ENCODE measurements at regions not wholly inside any gene's neighbourhood (a gene's known extent, or its start where the extent isn't known, plus 50 kb on each side); places are given as distances from the start of the nearest gene placed in this dataset.

- no peak overlapping the region for H3K4me3 ChIP-seq
- intact Hi-C loops (cut with DNase I; ENCODE audit: low total_unique reads): no loop called here
- no peaks in the 10 kb centered on the region for H3K9me3 ChIP-seq
- H3K27ac ChIP-seq: no peak overlapping the region
- DNase-seq: no peak
- H3K36me3 ChIP-seq: no peaks in the 10 kb centered on the region
- H3K27me3 ChIP-seq: no peaks in the 10 kb centered on the region
- H3K4me1 ChIP-seq: no peaks in the 10 kb centered on the region
- TF ChIP-seq POLR2A (IDR thresholded peaks at IDR 0.05) (no peak), CTCF (IDR thresholded peaks at IDR 0.05) (no peak)
Observed at GRCh38 chr7:79553811-79554555, 100.5 kb upstream of the MAGI2 start.

- Histone ChIP-seq H3K9me3 (no peaks in the 10 kb centered on the region), H3K4me1 (no peaks in the 10 kb centered on the region), H3K36me3 (no peaks in the 10 kb centered on the region), H3K4me3 (no peak overlapping the region), H3K27ac (no peak overlapping the region), H3K27me3 (no peaks in the 10 kb centered on the region)
- TF ChIP-seq CTCF (IDR thresholded peaks at IDR 0.05) (no peak), POLR2A (IDR thresholded peaks at IDR 0.05) (no peak)
- DNase-seq: no peak
- intact Hi-C loops (cut with DNase I; ENCODE audit: low total_unique reads): no loop called here
Observed at GRCh38 chr7:79552463-79552862, 99.0 kb upstream of the MAGI2 start.

- no peaks in the 10 kb centered on the region for H3K4me1 ChIP-seq
- H3K27me3 ChIP-seq: no peaks in the 10 kb centered on the region
- intact Hi-C loops (cut with DNase I; ENCODE audit: low total_unique reads): no loop called here
- no peaks in the 10 kb centered on the region for H3K36me3 ChIP-seq
- TF ChIP-seq POLR2A (IDR thresholded peaks at IDR 0.05) (no peak), CTCF (IDR thresholded peaks at IDR 0.05) (no peak)
- H3K27ac ChIP-seq: no peak overlapping the region
- H3K4me3 ChIP-seq: no peak overlapping the region
- no peaks in the 10 kb centered on the region for H3K9me3 ChIP-seq
- no peak for DNase-seq
Observed at GRCh38 chr7:79548727-79549126, 95.3 kb upstream of the MAGI2 start.

- Histone ChIP-seq H3K27me3 (no peaks in the 10 kb centered on the region), H3K27ac (no peak overlapping the region), H3K4me1 (no peaks in the 10 kb centered on the region), H3K9me3 (no peaks in the 10 kb centered on the region), H3K4me3 (no peak overlapping the region), H3K36me3 (no peaks in the 10 kb centered on the region)
- intact Hi-C loops (cut with DNase I; ENCODE audit: low total_unique reads): no loop called here
- DNase-seq: no peak
- TF ChIP-seq POLR2A (IDR thresholded peaks at IDR 0.05) (no peak), CTCF (IDR thresholded peaks at IDR 0.05) (no peak)
Observed at GRCh38 chr7:79547132-79547531, 93.7 kb upstream of the MAGI2 start.

GRCh38 chr7:79540592-79540991 lies 87.1 kb upstream of the MAGI2 start:
- Histone ChIP-seq H3K27ac (no peak overlapping the region), H3K27me3 (no peaks in the 10 kb centered on the region), H3K9me3 (no peaks in the 10 kb centered on the region), H3K4me1 (no peaks in the 10 kb centered on the region), H3K36me3 (no peaks in the 10 kb centered on the region), H3K4me3 (no peak overlapping the region)
- TF ChIP-seq POLR2A (IDR thresholded peaks at IDR 0.05) (no peak), CTCF (IDR thresholded peaks at IDR 0.05) (no peak)
- DNase-seq: no peak
- intact Hi-C loops (cut with DNase I; ENCODE audit: low total_unique reads): no loop called here

Measured in uterus (tissue), 3 donors.